CD14-positive monocyte (primary cell): ENCODE measurements at regions not wholly inside any gene's neighbourhood (a gene's known extent, or its start where the extent isn't known, plus 50 kb on each side); places are given as distances from the start of the nearest gene placed in this dataset.

Experiments used
- DNase-seq, 3 donors: peaks; one replicate each; pipeline ENCODE4 v3.0.0-alpha.2; 2011 to 2022
- H2AFZ ChIP-seq: 2 replicates; pipeline ENCODE4 v1.6.0; 2012; ENCODE audit warnings: mild to moderate bottlenecking, low read depth, low read length, inconsistent platforms; ENCODE audit not compliant: insufficient read depth, poor library complexity, severe bottlenecking
- H3K27ac ChIP-seq, 2 donors: 1 replicate in 1 of 2; 2 replicates in 1 of 2; pipeline ENCODE4 v1.5.1; 2012 to 2013; ENCODE audit warnings: low read length in 2 of 2, control low read depth in 1 of 2, inconsistent platforms in 1 of 2, low read depth in 1 of 2, mild to moderate bottlenecking in 1 of 2
- H3K27me3 ChIP-seq, 2 donors: one replicate each; pipeline versions ENCODE4 v1.6.0 to v1.6.1; 2011 to 2013; ENCODE audit warnings: low read length in 2 of 2; ENCODE audit not compliant: control insufficient read depth in 2 of 2, insufficient read depth in 2 of 2
- H3K36me3 ChIP-seq, 2 donors: replicated peaks in 1 of 2; 1 replicate in 1 of 2; 2 replicates in 1 of 2; pipeline versions ENCODE4 v1.5.1 to v1.6.1; 2012 to 2013; ENCODE audit warnings: low read length in 2 of 2, control low read depth in 1 of 2, inconsistent platforms in 1 of 2, mild to moderate bottlenecking in 1 of 2; ENCODE audit not compliant: insufficient read depth in 2 of 2, control insufficient read depth in 1 of 2
- H3K4me1 ChIP-seq, 2 donors: 1 replicate in 1 of 2; 2 replicates in 1 of 2; pipeline versions ENCODE4 v1.5.1 to v1.6.1; 2012 to 2013; ENCODE audit warnings: low read length in 2 of 2, control low read depth in 1 of 2, inconsistent platforms in 1 of 2, mild to moderate bottlenecking in 1 of 2, moderate library complexity in 1 of 2; ENCODE audit not compliant: insufficient read depth in 2 of 2, control insufficient read depth in 1 of 2
- H3K4me2 ChIP-seq: replicated peaks from 2 replicates; pipeline ENCODE3; 2012; ENCODE audit warnings: low read length, moderate library complexity, mild to moderate bottlenecking; ENCODE audit not compliant: poor library complexity, severe bottlenecking; ENCODE audit errors: extremely low read depth
- H3K4me3 ChIP-seq, 3 experiments: fragments of 200-600 bp in 1 of 3; sonication (generic) in 1 of 3; replicated peaks in 1 of 3; 1 replicate in 2 of 3; 2 replicates in 1 of 3; pipeline ENCODE4 v1.5.1; 2011 to 2013; ENCODE audit warnings: low read length in 3 of 3, mild to moderate bottlenecking in 3 of 3, control low read depth in 2 of 3, low read depth in 2 of 3, inconsistent platforms in 1 of 3, moderate library complexity in 1 of 3
- H3K79me2 ChIP-seq: 2 replicates; pipeline ENCODE4 v1.6.0; 2012; ENCODE audit warnings: mild to moderate bottlenecking, control low read depth, inconsistent platforms, low read length, moderate library complexity; ENCODE audit not compliant: insufficient read depth
- H3K9ac ChIP-seq: 2 replicates; pipeline ENCODE4 v1.6.0; 2017; ENCODE audit warnings: low read length, mild to moderate bottlenecking; ENCODE audit not compliant: insufficient read depth, poor library complexity, severe bottlenecking
- H3K9me3 ChIP-seq, 2 donors: replicated peaks in 1 of 2; 1 replicate in 1 of 2; 2 replicates in 1 of 2; pipeline versions ENCODE4 v1.5.1 to v1.6.1; 2012 to 2013; ENCODE audit warnings: low read length in 2 of 2, control low read depth in 1 of 2; ENCODE audit not compliant: control insufficient read depth in 1 of 2, insufficient read depth in 1 of 2
- H4K20me1 ChIP-seq: 2 replicates; pipeline ENCODE4 v1.6.0; 2012; ENCODE audit warnings: mild to moderate bottlenecking, low read length, control low read depth, moderate library complexity; ENCODE audit not compliant: insufficient read depth
- H3K27ac Mint-ChIP-seq, 7 donors: one replicate each; pipeline ENCODE4 v1.8.0; 2020; ENCODE audit warnings: mild to moderate bottlenecking in 7 of 7, mixed read lengths in 7 of 7, moderate library complexity in 6 of 7, inconsistent platforms in 2 of 7
- H3K27me3 Mint-ChIP-seq, 3 donors: one replicate each; pipeline ENCODE4 v1.8.0; 2021 to 2022; ENCODE audit warnings: low read depth in 3 of 3, mild to moderate bottlenecking in 3 of 3, mixed read lengths in 3 of 3, moderate library complexity in 3 of 3, inconsistent platforms in 1 of 3
- H3K36me3 Mint-ChIP-seq, 2 donors: one replicate each; pipeline ENCODE4 v1.8.0; 2020; ENCODE audit warnings: mixed read lengths in 2 of 2, inconsistent platforms in 1 of 2, mild to moderate bottlenecking in 1 of 2
- H3K4me1 Mint-ChIP-seq: one replicate; pipeline ENCODE4 v1.8.0; 2020; ENCODE audit warnings: mild to moderate bottlenecking, mixed read lengths
- H3K4me3 Mint-ChIP-seq, 2 donors: one replicate each; pipeline ENCODE4 v1.8.0; 2020; ENCODE audit warnings: mild to moderate bottlenecking in 2 of 2, mixed read lengths in 2 of 2, moderate library complexity in 1 of 2
- H3K9me3 Mint-ChIP-seq, 7 donors: one replicate each; pipeline ENCODE4 v1.8.0; 2020 to 2022; ENCODE audit warnings: mixed read lengths in 7 of 7, mild to moderate bottlenecking in 6 of 7, moderate library complexity in 6 of 7, inconsistent platforms in 2 of 7
- WGBS: methylation state at CpG from one replicate; pipeline ENCODE4 v1.1.5; 2013; ENCODE audit warnings: missing lambda C conversion rate; ENCODE audit not compliant: insufficient coverage; 5-methylcytosine and 5-hydroxymethylcytosine counted together
- intact Hi-C, 2 donors: fragments of 100-400 bp; cut with micrococcal nuclease; formaldehyde crosslinking; loops; one replicate each; pipeline versions ENCODE4 v1.15.0 to v1.15.1; 2023
- TF ChIP-seq, protein P1 (sequence below): fragments of 200-600 bp; IDR thresholded peaks from one replicate; pipeline ENCODE4 v1.8.0; 2022; ENCODE audit warnings: antibody characterized with exemption, mild to moderate bottlenecking

DNA sequence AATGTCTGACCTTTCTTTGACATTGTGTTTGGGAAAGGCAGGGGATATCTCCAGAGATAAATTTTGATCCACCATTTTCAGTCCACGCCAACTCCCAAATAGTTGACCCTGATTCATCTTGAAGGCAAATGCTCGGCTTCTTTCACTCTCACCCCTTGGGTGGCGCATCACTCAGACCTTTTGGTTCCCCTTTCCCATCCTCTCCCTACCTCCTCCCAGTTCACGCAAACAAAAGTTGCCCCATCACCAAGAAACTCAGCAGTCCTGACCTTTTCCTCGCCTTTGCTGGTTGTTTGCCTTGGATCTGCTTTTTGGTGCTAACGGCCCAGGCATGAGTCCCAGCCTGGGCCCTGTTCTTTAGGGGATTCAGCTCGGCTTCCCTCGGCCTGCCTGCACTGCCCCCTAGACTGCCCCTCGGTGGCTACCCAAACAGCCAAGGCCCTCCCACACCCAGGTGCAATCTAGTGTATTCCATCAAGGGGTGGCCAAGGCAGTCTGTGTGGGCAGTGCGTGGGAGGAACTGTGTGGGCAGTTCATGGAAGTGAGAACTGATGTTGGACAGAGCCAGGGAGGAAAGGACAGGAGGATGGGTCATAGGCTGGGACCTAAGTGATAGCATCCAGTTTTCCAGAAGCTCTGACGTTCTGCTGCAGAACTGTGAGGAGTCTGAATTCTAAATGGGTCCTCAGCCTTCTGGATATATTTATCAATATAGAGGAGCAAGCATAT, 255.7 kb downstream of the DLEU7 start:
- Mint-ChIP-seq H3K4me1 (peaks cover 13% of the 10 kb centered on the region), H3K27me3 (peaks cover 0 to 3% (median 3%) of the 10 kb centered on the region in 3 donors), H3K27ac (peak overlapping the region in 6 of 7 donors; percentile 44 to 87 (median 66)), H3K4me3 (peak overlapping the region in 1 of 2 donors; percentile 49), H3K9me3 (peaks cover 0 to 2% (median 0%) of the 10 kb centered on the region in 7 donors), H3K36me3 (peaks cover 0 to 1% of the 10 kb centered on the region in 2 donors)
- no peak overlapping the region for H3K4me2 ChIP-seq
- no peaks in the 10 kb centered on the region for H3K27me3 ChIP-seq
- intact Hi-C loops: loop anchor here in 1 of 2 donors (10.0 kb wide), 1 partner anchor 87 kb away; no protein-coding TSS in a partner anchor
- WGBS: 68% methylated on average over 7 of the region's 11 CpGs
- H3K4me3 ChIP-seq: no peak overlapping the region
- no peaks in the 10 kb centered on the region for H3K36me3 ChIP-seq
- no peak overlapping the region for H2AFZ ChIP-seq
- H3K4me1 ChIP-seq: peaks cover 14% of the 10 kb centered on the region in 2 donors
- H3K9ac ChIP-seq: no peak overlapping the region
- peak; percentile 25 to 53 (median 29) for DNase-seq
- peak overlapping the region in 1 of 2 donors; percentile 15 for H3K27ac ChIP-seq
- no peaks in the 10 kb centered on the region for H3K79me2 ChIP-seq
- TF ChIP-seq, protein P1, sequence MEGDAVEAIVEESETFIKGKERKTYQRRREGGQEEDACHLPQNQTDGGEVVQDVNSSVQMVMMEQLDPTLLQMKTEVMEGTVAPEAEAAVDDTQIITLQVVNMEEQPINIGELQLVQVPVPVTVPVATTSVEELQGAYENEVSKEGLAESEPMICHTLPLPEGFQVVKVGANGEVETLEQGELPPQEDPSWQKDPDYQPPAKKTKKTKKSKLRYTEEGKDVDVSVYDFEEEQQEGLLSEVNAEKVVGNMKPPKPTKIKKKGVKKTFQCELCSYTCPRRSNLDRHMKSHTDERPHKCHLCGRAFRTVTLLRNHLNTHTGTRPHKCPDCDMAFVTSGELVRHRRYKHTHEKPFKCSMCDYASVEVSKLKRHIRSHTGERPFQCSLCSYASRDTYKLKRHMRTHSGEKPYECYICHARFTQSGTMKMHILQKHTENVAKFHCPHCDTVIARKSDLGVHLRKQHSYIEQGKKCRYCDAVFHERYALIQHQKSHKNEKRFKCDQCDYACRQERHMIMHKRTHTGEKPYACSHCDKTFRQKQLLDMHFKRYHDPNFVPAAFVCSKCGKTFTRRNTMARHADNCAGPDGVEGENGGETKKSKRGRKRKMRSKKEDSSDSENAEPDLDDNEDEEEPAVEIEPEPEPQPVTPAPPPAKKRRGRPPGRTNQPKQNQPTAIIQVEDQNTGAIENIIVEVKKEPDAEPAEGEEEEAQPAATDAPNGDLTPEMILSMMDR: no peak
- no peaks in the 10 kb centered on the region for H4K20me1 ChIP-seq
- no peaks in the 10 kb centered on the region for H3K9me3 ChIP-seq

- H3K36me3 ChIP-seq: no peaks in the 10 kb centered on the region
- H2AFZ ChIP-seq: no peak overlapping the region
- Mint-ChIP-seq H3K27ac (peak overlapping the region in 1 of 7 donors; percentile 40), H3K4me1 (peaks cover 13% of the 10 kb centered on the region), H3K36me3 (peaks cover 0 to 1% of the 10 kb centered on the region in 2 donors), H3K4me3 (no peak overlapping the region), H3K9me3 (peaks cover 0 to 2% (median 0%) of the 10 kb centered on the region in 7 donors), H3K27me3 (peaks cover 0 to 3% (median 3%) of the 10 kb centered on the region in 3 donors)
- no peaks in the 10 kb centered on the region for H4K20me1 ChIP-seq
- H3K79me2 ChIP-seq: no peaks in the 10 kb centered on the region
- no peak for DNase-seq
- TF ChIP-seq, protein P1: no peak
- 100% methylated on average over 1 of the region's 6 CpGs for WGBS
- H3K27ac ChIP-seq: no peak overlapping the region
- H3K27me3 ChIP-seq: no peaks in the 10 kb centered on the region
- no peaks in the 10 kb centered on the region for H3K9me3 ChIP-seq
- H3K4me2 ChIP-seq: no peak overlapping the region
- H3K4me3 ChIP-seq: no peak overlapping the region
- peaks cover 14% of the 10 kb centered on the region in 2 donors for H3K4me1 ChIP-seq
- no peak overlapping the region for H3K9ac ChIP-seq
- intact Hi-C loops: loop anchor here in 1 of 2 donors (10.0 kb wide), 1 partner anchor 86 kb away; no protein-coding TSS in a partner anchor
Measured at GRCh38 chr13:50588491-50589130, 254.9 kb downstream of the DLEU7 start.
